Activated CD4-positive, alpha-beta T cell treated with anti-CD3 and anti-CD28 coated beads, Interleukin-2, Interleukin-4, amounts not matched to agents 100 ng/mL and 50 ng/mL, durations not matched to agents 16 hours and 8 hours (primary cell): ENCODE measurements at regions not wholly inside any gene's neighbourhood (a gene's known extent, or its start where the extent isn't known, plus 50 kb on each side); places are given as distances from the start of the nearest gene placed in this dataset.

Source experiments
- DNase-seq: peaks from one replicate; pipeline ENCODE4 v3.0.0-alpha.2; 2020; ENCODE audit warnings: low spot score

- DNase-seq = no peak
Observed at GRCh38 chr9:80644044-80644443, 1045.3 kb downstream of the TLE1 start.

- no peak for DNase-seq
Observed at GRCh38 chr9:80635065-80635464, 1054.3 kb downstream of the TLE1 start.

- DNase-seq = no peak
Observed at GRCh38 chr9:80632041-80632440, 1057.3 kb downstream of the TLE1 start.

GRCh38 chr9:80622508-80622907 lies 1050.7 kb downstream of the TLE4 start:
- DNase-seq = no peak

- no peak for DNase-seq
Observed at GRCh38 chr9:80619356-80619755, 1047.6 kb downstream of the TLE4 start.

GRCh38 chr9:80615964-80616363 lies 1044.2 kb downstream of the TLE4 start:
- no peak for DNase-seq

- no peak for DNase-seq
Observed at GRCh38 chr9:80605793-80606192, 1034.0 kb downstream of the TLE4 start.

- DNase-seq = no peak
Observed at GRCh38 chr9:80605129-80605528, 1033.4 kb downstream of the TLE4 start.

GRCh38 chr9:80602291-80602690 lies 1030.5 kb downstream of the TLE4 start:
- DNase-seq = no peak

GRCh38 chr9:80596579-80596978 lies 1024.8 kb downstream of the TLE4 start:
- DNase-seq = no peak

- DNase-seq = no peak
Observed at GRCh38 chr9:80595192-80595591, 1023.4 kb downstream of the TLE4 start.

- no peak for DNase-seq
Observed at GRCh38 chr9:80592413-80592812, 1020.6 kb downstream of the TLE4 start.

- no peak for DNase-seq
Observed at GRCh38 chr9:80586786-80587330, 1015.1 kb downstream of the TLE4 start.

GRCh38 chr9:80571953-80572352 lies 1000.2 kb downstream of the TLE4 start:
- DNase-seq = no peak

GRCh38 chr9:80569236-80569635 lies 997.5 kb downstream of the TLE4 start:
- DNase-seq = no peak

GRCh38 chr9:80561526-80561925 lies 989.8 kb downstream of the TLE4 start:
- no peak for DNase-seq

- no peak for DNase-seq
Observed at GRCh38 chr9:80560976-80561375, 989.2 kb downstream of the TLE4 start.

- no peak for DNase-seq
Observed at GRCh38 chr9:80557256-80557655, 985.5 kb downstream of the TLE4 start.

- no peak for DNase-seq
Observed at GRCh38 chr9:80556631-80557030, 984.9 kb downstream of the TLE4 start.

GRCh38 chr9:80555782-80556325 lies 984.1 kb downstream of the TLE4 start:
- DNase-seq = no peak

GRCh38 chr9:80554856-80555255 lies 983.1 kb downstream of the TLE4 start:
- no peak for DNase-seq

- no peak for DNase-seq
Observed at GRCh38 chr9:80554301-80554700, 982.5 kb downstream of the TLE4 start.

- no peak for DNase-seq
Observed at GRCh38 chr9:80552931-80553330, 981.2 kb downstream of the TLE4 start.

- DNase-seq = no peak
Observed at GRCh38 chr9:80550181-80550580, 978.4 kb downstream of the TLE4 start.

- DNase-seq = no peak
Observed at GRCh38 chr9:80547613-80548012, 975.8 kb downstream of the TLE4 start.
